PFSK-1 (cell line): ENCODE measurements at regions not wholly inside any gene's neighbourhood (a gene's known extent, or its start where the extent isn't known, plus 50 kb on each side); places are given as distances from the start of the nearest gene placed in this dataset.

Experiments used
- POLR2AphosphoS5 ChIP-seq: IDR thresholded peaks from 2 replicates; pipeline ENCODE4 v1.6.1; 2012; ENCODE audit warnings: low read depth, mild to moderate bottlenecking, control low read depth, low read length, moderate library complexity
- SIN3A ChIP-seq: IDR thresholded peaks from 2 replicates; pipeline ENCODE4 v1.6.1; 2012; ENCODE audit warnings: mild to moderate bottlenecking, low read length, moderate library complexity, borderline replicate concordance; ENCODE audit not compliant: insufficient read depth

DNA sequence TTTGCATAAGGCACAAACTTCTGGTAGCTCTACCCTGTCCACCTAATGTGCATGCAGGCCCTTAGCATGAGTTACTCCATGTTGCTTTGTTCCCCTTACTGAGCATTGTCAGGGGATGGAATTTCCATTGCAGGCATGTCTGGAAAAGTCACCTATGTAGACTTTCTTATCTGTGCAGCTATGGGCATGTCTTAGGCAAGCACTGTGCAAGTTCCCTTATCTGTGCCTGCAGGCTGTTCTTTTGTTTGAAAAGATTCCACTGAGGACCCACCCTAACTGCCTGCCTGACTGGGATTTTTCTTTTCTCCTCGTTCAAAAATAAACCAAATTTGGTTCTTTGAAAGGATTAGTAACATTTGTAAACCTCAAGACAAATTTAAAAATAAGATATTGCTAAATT is 587.0 kb downstream of the CDH18 start:
- no peak for TF ChIP-seq POLR2AphosphoS5
- TF ChIP-seq SIN3A: no peak
